ENCODE measurements at regions not wholly inside any gene's neighbourhood (a gene's known extent, or its start where the extent isn't known, plus 50 kb on each side); places are given as distances from the start of the nearest gene placed in this dataset.
A peak's percentile ranks its signal among the peaks of the same experiment; 100 is the strongest.
"Not testable (repeated sequence)": the region's sequence is repeated elsewhere in the genome, so short reads cannot be mapped to it uniquely, and the experiment has no call there.

- DNase-seq (ENCODE audit: low read depth); H3K4me3 ChIP-seq (ENCODE audit: control insufficient read depth, low read depth, low read length): not testable (repeated sequence)
Measured at GRCh38 chr7:65572581-65572980, 198.9 kb downstream of the ZNF92 start.

GRCh38 chr7:65576370-65576769 is 202.7 kb downstream of the ZNF92 start:
- not testable (repeated sequence) for DNase-seq (ENCODE audit: low read depth); H3K4me3 ChIP-seq (ENCODE audit: control insufficient read depth, low read depth, low read length)

GRCh38 chr7:65582518-65583119 is 209.0 kb downstream of the ZNF92 start:
- DNase-seq (ENCODE audit: low read depth); H3K4me3 ChIP-seq (ENCODE audit: control insufficient read depth, low read depth, low read length): not testable (repeated sequence)

- DNase-seq (ENCODE audit: low read depth); H3K4me3 ChIP-seq (ENCODE audit: control insufficient read depth, low read depth, low read length): not testable (repeated sequence)
Measured at GRCh38 chr7:65602495-65602894, 228.8 kb downstream of the ZNF92 start.

GRCh38 chr7:65609131-65609530 is 235.5 kb downstream of the ZNF92 start:
- DNase-seq (ENCODE audit: low read depth) = no peak
- TF ChIP-seq CTCF (IDR thresholded peaks at IDR 0.05; ENCODE audit: control insufficient read depth, insufficient read depth, low read depth, low read length, missing control alignments) = no peak
- no peak overlapping the region for H3K4me3 ChIP-seq (ENCODE audit: control insufficient read depth, low read depth, low read length)

- H3K4me3 ChIP-seq (ENCODE audit: control insufficient read depth, low read depth, low read length); DNase-seq (ENCODE audit: low read depth): not testable (repeated sequence)
Measured at GRCh38 chr7:65613644-65614289, 240.1 kb downstream of the ZNF92 start.

- H3K4me3 ChIP-seq (ENCODE audit: control insufficient read depth, low read depth, low read length); DNase-seq (ENCODE audit: low read depth): not testable (repeated sequence)
Measured at GRCh38 chr7:65616111-65616510, 242.5 kb downstream of the ZNF92 start.

GRCh38 chr7:65620216-65620615 is 246.6 kb downstream of the ZNF92 start:
- DNase-seq (ENCODE audit: low read depth); H3K4me3 ChIP-seq (ENCODE audit: control insufficient read depth, low read depth, low read length): not testable (repeated sequence)

- not testable (repeated sequence) for H3K4me3 ChIP-seq (ENCODE audit: control insufficient read depth, low read depth, low read length); DNase-seq (ENCODE audit: low read depth)
- TF ChIP-seq CTCF (IDR thresholded peaks at IDR 0.05; ENCODE audit: control insufficient read depth, insufficient read depth, low read depth, low read length, missing control alignments) = peak; percentile 47
Measured at GRCh38 chr7:65621580-65622201, 248.0 kb downstream of the ZNF92 start.

- H3K4me3 ChIP-seq (ENCODE audit: control insufficient read depth, low read depth, low read length); DNase-seq (ENCODE audit: low read depth): not testable (repeated sequence)
Measured at GRCh38 chr7:65631236-65631635, 241.6 kb upstream of the VKORC1L1 start.

- not testable (repeated sequence) for DNase-seq (ENCODE audit: low read depth); H3K4me3 ChIP-seq (ENCODE audit: control insufficient read depth, low read depth, low read length)
Measured at GRCh38 chr7:65633587-65634404, 239.1 kb upstream of the VKORC1L1 start.

GRCh38 chr7:65638918-65639317 is 234.0 kb upstream of the VKORC1L1 start:
- not testable (repeated sequence) for DNase-seq (ENCODE audit: low read depth); H3K4me3 ChIP-seq (ENCODE audit: control insufficient read depth, low read depth, low read length)

- not testable (repeated sequence) for H3K4me3 ChIP-seq (ENCODE audit: control insufficient read depth, low read depth, low read length); DNase-seq (ENCODE audit: low read depth)
Measured at GRCh38 chr7:65639717-65640116, 233.2 kb upstream of the VKORC1L1 start.

- DNase-seq (ENCODE audit: low read depth); H3K4me3 ChIP-seq (ENCODE audit: control insufficient read depth, low read depth, low read length): not testable (repeated sequence)
Measured at GRCh38 chr7:65643498-65643897, 229.4 kb upstream of the VKORC1L1 start.

- DNase-seq (ENCODE audit: low read depth); H3K4me3 ChIP-seq (ENCODE audit: control insufficient read depth, low read depth, low read length): not testable (repeated sequence)
Measured at GRCh38 chr7:65647153-65647964, 225.5 kb upstream of the VKORC1L1 start.

All from AG09309 (cell line).